ENCODE measurements at regions not wholly inside any gene's neighbourhood (a gene's known extent, or its start where the extent isn't known, plus 50 kb on each side); places are given as distances from the start of the nearest gene placed in this dataset.

- no peak for ATAC-seq
- no peak for TF ChIP-seq CREB5 (CRISPR knock-in tag; IDR thresholded peaks at IDR 0.05; ENCODE audit: low read depth)
- no peak for TF ChIP-seq ZC3H10 (CRISPR knock-in tag; IDR thresholded peaks at IDR 0.05)
- no peak for TF ChIP-seq ZNF8 (CRISPR knock-in tag; IDR thresholded peaks at IDR 0.05)
- TF ChIP-seq OSR1 (CRISPR knock-in tag; IDR thresholded peaks at IDR 0.05) = no peak
- TF ChIP-seq, protein P1, sequence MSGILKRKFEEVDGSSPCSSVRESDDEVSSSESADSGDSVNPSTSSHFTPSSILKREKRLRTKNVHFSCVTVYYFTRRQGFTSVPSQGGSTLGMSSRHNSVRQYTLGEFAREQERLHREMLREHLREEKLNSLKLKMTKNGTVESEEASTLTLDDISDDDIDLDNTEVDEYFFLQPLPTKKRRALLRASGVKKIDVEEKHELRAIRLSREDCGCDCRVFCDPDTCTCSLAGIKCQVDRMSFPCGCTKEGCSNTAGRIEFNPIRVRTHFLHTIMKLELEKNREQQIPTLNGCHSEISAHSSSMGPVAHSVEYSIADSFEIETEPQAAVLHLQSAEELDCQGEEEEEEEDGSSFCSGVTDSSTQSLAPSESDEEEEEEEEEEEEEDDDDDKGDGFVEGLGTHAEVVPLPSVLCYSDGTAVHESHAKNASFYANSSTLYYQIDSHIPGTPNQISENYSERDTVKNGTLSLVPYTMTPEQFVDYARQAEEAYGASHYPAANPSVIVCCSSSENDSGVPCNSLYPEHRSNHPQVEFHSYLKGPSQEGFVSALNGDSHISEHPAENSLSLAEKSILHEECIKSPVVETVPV (CRISPR knock-in tag; IDR thresholded peaks at IDR 0.05) = no peak
- no peak for TF ChIP-seq ZNF565 (CRISPR knock-in tag; conservative IDR thresholded peaks at IDR 0.05; ENCODE audit: low read depth)
- no peak for TF ChIP-seq TSHZ2 (CRISPR knock-in tag; IDR thresholded peaks at IDR 0.05)
- no peak for TF ChIP-seq BACH2 (CRISPR knock-in tag; IDR thresholded peaks at IDR 0.05; ENCODE audit: borderline replicate concordance)
- TF ChIP-seq, protein P2, sequence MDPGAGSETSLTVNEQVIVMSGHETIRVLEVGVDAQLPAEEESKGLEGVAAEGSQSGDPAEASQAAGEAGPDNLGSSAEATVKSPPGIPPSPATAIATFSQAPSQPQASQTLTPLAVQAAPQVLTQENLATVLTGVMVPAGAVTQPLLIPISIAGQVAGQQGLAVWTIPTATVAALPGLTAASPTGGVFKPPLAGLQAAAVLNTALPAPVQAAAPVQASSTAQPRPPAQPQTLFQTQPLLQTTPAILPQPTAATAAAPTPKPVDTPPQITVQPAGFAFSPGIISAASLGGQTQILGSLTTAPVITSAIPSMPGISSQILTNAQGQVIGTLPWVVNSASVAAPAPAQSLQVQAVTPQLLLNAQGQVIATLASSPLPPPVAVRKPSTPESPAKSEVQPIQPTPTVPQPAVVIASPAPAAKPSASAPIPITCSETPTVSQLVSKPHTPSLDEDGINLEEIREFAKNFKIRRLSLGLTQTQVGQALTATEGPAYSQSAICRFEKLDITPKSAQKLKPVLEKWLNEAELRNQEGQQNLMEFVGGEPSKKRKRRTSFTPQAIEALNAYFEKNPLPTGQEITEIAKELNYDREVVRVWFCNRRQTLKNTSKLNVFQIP (CRISPR knock-in tag; IDR thresholded peaks at IDR 0.05; ENCODE audit: borderline replicate concordance, low read depth) = no peak
- no peak for TF ChIP-seq GLIS3 (CRISPR knock-in tag; IDR thresholded peaks at IDR 0.05)
- no peak for TF ChIP-seq ZNF70 (CRISPR knock-in tag; IDR thresholded peaks at IDR 0.05)
Observed at GRCh38 chr5:20098694-20099093, 110.7 kb upstream of the CDH18 start.

GRCh38 chr5:20088361-20088760 is 100.4 kb upstream of the CDH18 start:
- TF ChIP-seq, protein P1 (CRISPR knock-in tag; IDR thresholded peaks at IDR 0.05) = no peak
- TF ChIP-seq ZFP3 (CRISPR knock-in tag; IDR thresholded peaks at IDR 0.05) = no peak
- TF ChIP-seq ARNTL (CRISPR knock-in tag; IDR thresholded peaks at IDR 0.05; ENCODE audit: borderline replicate concordance, low read depth) = no peak
- no peak for TF ChIP-seq ZNF8 (CRISPR knock-in tag; IDR thresholded peaks at IDR 0.05)
- ATAC-seq = no peak

GRCh38 chr5:20087299-20087698 is 99.3 kb upstream of the CDH18 start:
- no peak for TF ChIP-seq ZFP30 (CRISPR knock-in tag; IDR thresholded peaks at IDR 0.05)
- no peak for TF ChIP-seq ISL1 (CRISPR knock-in tag; IDR thresholded peaks at IDR 0.05)
- TF ChIP-seq ARNTL (CRISPR knock-in tag; IDR thresholded peaks at IDR 0.05; ENCODE audit: borderline replicate concordance, low read depth) = no peak
- TF ChIP-seq, protein P2 (CRISPR knock-in tag; IDR thresholded peaks at IDR 0.05; ENCODE audit: borderline replicate concordance, low read depth) = no peak
- no peak for TF ChIP-seq TSHZ2 (CRISPR knock-in tag; IDR thresholded peaks at IDR 0.05)
- no peak for TF ChIP-seq ZFP3 (CRISPR knock-in tag; IDR thresholded peaks at IDR 0.05)
- no peak for TF ChIP-seq RARB (CRISPR knock-in tag; IDR thresholded peaks at IDR 0.05)
- no peak for TF ChIP-seq PPARA (CRISPR knock-in tag; IDR thresholded peaks at IDR 0.05; ENCODE audit: borderline replicate concordance)
- TF ChIP-seq SNAI2 (CRISPR knock-in tag; IDR thresholded peaks at IDR 0.05) = no peak
- TF ChIP-seq CSDC2 (CRISPR knock-in tag; IDR thresholded peaks at IDR 0.05) = no peak
- TF ChIP-seq ESRRG (CRISPR knock-in tag; IDR thresholded peaks at IDR 0.05) = no peak
- no peak for ATAC-seq

All from SK-N-SH treated with all-trans-retinoic acid at 6 μM for 48 hours (cell line).